GM12892 (cell line): ENCODE measurements at regions not wholly inside any gene's neighbourhood (a gene's known extent, or its start where the extent isn't known, plus 50 kb on each side); places are given as distances from the start of the nearest gene placed in this dataset.
"Not testable (repeated sequence)": the region's sequence is repeated elsewhere in the genome, so short reads cannot be mapped to it uniquely, and the experiment has no call there.

Source experiments
- DNase-seq: peaks from one replicate; pipeline ENCODE4 v3.0.0; 2011; ENCODE audit not compliant: insufficient read length
- FAIRE-seq: peaks from 2 replicates; lab custom pipeline; 2011; peaks lifted over from hg19 to GRCh38; lab: Jason Lieb, UNC
- POLR2A ChIP-seq: IDR thresholded peaks from 2 replicates; pipeline ENCODE4 v1.6.1; 2011; ENCODE audit warnings: low read depth, low read length, control low read depth
- POLR2AphosphoS5 ChIP-seq: IDR thresholded peaks from 2 replicates; pipeline ENCODE4 v1.6.1; 2011; ENCODE audit warnings: low read depth, low read length, control low read depth
- TAF1 ChIP-seq: IDR thresholded peaks from 2 replicates; pipeline ENCODE4 v1.6.1; 2011; ENCODE audit warnings: low read depth, mild to moderate bottlenecking, control low read depth, low read length, borderline replicate concordance

GRCh38 chr21:28683982-28684752 lies 308.5 kb downstream of the LTN1 start:
- FAIRE-seq (no peak), DNase-seq (no peak)
- TF ChIP-seq TAF1 (no peak), POLR2A (no peak)

GRCh38 chr21:28682884-28683283 lies 309.8 kb downstream of the LTN1 start:
- DNase-seq, result not testable (repeated sequence)

GRCh38 chr21:28677096-28677495 lies 315.6 kb downstream of the LTN1 start:
- DNase-seq, FAIRE-seq: not testable (repeated sequence)

More at GRCh38 chr21:28682884-28683283, 309.8 kb downstream of the LTN1 start:
- FAIRE-seq, result not testable (repeated sequence)

- no peak for TF ChIP-seq POLR2A
- DNase-seq (no peak), FAIRE-seq (no peak)
Measured at GRCh38 chr21:28675331-28676041, 317.2 kb downstream of the LTN1 start.

- FAIRE-seq, result no peak
Measured at GRCh38 chr21:28674763-28675162, 317.9 kb downstream of the LTN1 start.

GRCh38 chr21:28671549-28672195 lies 321.0 kb downstream of the LTN1 start:
- FAIRE-seq, result no peak
- TF ChIP-seq TAF1 (no peak), POLR2A (no peak), POLR2AphosphoS5 (no peak)
- no peak for DNase-seq

More at GRCh38 chr21:28674763-28675162, 317.9 kb downstream of the LTN1 start:
- no peak for TF ChIP-seq TAF1
- TF ChIP-seq POLR2A, result no peak
- TF ChIP-seq POLR2AphosphoS5, result no peak
- no peak for DNase-seq

GRCh38 chr21:28669971-28670653 lies 322.6 kb downstream of the LTN1 start:
- no peak for FAIRE-seq
- TF ChIP-seq POLR2A (no peak), POLR2AphosphoS5 (no peak), TAF1 (no peak)
- DNase-seq, result no peak

- TF ChIP-seq POLR2A (no peak), TAF1 (no peak), POLR2AphosphoS5 (no peak)
- DNase-seq (no peak), FAIRE-seq (no peak)
Measured at GRCh38 chr21:28669321-28669720, 323.4 kb downstream of the LTN1 start.

- FAIRE-seq, result no peak
- TF ChIP-seq POLR2AphosphoS5 (no peak), POLR2A (no peak), TAF1 (no peak)
- DNase-seq, result no peak
Measured at GRCh38 chr21:28663754-28664153, 328.9 kb downstream of the LTN1 start.

- FAIRE-seq, result no peak
- TF ChIP-seq POLR2AphosphoS5 (no peak), POLR2A (no peak)
- no peak for DNase-seq
Measured at GRCh38 chr21:28663111-28663693, 329.5 kb downstream of the LTN1 start.

GRCh38 chr21:28657566-28657965 lies 335.1 kb downstream of the LTN1 start:
- FAIRE-seq (no peak), DNase-seq (no peak)
- no peak for TF ChIP-seq TAF1
- TF ChIP-seq POLR2A, result no peak
- TF ChIP-seq POLR2AphosphoS5, result no peak
